GM12874 (cell line): ENCODE measurements at regions not wholly inside any gene's neighbourhood (a gene's known extent, or its start where the extent isn't known, plus 50 kb on each side); places are given as distances from the start of the nearest gene placed in this dataset.

Source experiments
- TF ChIP-seq, protein P1 (sequence below): IDR thresholded peaks from 2 replicates; pipeline ENCODE4 v1.5.1; 2011; ENCODE audit warnings: low read depth, mild to moderate bottlenecking, control low read depth, low read length, moderate library complexity; ENCODE audit not compliant: insufficient read depth

DNA sequence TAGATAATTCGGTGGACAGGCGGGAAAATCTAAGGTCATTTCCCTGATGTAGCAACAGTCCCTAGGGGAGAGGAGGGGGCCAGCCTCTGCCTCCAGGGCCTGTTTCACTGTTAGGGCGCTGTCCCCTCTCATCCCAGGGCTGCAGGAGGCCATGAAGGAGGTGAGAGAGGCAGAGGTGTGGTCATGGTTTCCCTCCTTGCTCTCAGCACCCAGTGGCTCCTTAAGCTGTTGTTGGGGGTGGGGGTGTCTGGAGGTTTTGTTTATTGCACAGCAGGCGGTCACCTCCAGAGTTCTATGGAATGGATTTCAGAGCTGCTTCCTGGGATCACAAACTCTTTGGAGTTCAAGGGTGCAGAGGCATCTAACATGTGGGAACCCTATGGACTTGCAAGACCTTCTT is 212.5 kb upstream of the RTL1 start:
- TF ChIP-seq, protein P1, sequence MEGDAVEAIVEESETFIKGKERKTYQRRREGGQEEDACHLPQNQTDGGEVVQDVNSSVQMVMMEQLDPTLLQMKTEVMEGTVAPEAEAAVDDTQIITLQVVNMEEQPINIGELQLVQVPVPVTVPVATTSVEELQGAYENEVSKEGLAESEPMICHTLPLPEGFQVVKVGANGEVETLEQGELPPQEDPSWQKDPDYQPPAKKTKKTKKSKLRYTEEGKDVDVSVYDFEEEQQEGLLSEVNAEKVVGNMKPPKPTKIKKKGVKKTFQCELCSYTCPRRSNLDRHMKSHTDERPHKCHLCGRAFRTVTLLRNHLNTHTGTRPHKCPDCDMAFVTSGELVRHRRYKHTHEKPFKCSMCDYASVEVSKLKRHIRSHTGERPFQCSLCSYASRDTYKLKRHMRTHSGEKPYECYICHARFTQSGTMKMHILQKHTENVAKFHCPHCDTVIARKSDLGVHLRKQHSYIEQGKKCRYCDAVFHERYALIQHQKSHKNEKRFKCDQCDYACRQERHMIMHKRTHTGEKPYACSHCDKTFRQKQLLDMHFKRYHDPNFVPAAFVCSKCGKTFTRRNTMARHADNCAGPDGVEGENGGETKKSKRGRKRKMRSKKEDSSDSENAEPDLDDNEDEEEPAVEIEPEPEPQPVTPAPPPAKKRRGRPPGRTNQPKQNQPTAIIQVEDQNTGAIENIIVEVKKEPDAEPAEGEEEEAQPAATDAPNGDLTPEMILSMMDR, result no peak

DNA sequence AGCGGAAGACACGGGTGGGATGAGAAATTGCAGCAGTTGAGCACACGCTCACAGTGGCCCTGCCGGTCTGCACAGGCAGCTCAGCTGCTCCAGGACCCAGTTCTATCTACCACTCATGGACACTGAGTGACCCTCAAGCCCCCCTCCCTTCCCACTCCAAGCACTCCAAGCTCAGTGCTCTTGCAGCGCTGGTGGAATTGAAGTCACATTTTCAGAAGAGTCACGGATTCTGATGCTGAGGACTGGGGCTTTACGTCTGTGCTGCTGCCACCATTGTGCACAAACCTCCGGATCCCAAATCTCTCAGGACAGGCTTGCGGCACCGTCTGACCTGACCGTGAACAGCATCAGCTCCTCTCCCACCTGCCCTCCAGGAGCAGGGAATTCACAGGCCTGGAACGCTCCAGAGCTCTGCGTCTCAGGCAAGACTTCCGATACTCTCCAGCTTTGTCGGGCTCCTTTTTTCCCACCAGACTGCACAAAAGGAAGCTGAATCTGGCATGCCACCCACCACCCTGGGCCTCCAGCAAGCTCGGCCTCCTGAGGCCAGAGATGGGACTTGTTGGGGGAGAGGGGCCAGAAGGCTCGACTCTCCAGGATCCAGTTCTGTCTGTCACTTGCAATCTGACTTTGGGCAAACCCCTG is 213.1 kb upstream of the RTL1 start:
- TF ChIP-seq, protein P1, result no peak

DNA sequence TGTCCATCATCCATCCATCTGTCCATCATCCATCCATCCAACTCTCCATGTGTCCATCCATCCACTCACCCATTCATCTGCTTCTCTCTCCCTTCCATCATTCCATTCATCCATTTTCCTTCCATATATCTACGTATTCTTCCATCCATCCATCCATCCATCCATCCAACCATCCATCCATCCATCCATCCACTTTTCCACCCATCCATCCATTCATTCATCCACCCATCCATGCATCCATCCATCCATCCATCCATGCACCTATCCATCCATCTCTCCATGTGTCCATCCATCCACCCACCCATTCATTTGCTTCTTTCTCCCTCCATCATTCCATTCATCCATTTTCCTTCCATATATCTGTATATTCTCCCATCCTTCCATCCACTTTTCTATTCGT is 214.0 kb upstream of the RTL1 start:
- TF ChIP-seq, protein P1, result no peak

DNA sequence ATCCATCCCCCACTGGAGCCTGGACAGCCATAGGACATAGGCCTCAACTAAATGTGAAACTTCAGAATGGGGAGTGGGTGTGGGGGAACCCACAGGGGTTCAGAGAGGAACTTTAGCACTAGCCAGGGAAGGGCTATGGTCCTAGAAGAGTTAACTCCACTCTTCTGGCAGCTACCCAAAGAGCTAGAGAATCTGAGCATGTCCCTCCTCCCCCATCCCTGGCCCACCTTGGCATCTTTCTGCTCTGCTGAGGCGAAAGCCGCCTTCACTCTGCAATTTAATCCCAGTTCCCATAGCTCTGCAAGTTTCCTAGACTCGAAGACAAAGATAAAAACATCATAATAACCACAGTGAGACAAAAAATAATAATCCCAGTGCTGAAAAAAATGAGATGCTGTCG is 214.7 kb upstream of the RTL1 start:
- TF ChIP-seq, protein P1, result no peak

DNA sequence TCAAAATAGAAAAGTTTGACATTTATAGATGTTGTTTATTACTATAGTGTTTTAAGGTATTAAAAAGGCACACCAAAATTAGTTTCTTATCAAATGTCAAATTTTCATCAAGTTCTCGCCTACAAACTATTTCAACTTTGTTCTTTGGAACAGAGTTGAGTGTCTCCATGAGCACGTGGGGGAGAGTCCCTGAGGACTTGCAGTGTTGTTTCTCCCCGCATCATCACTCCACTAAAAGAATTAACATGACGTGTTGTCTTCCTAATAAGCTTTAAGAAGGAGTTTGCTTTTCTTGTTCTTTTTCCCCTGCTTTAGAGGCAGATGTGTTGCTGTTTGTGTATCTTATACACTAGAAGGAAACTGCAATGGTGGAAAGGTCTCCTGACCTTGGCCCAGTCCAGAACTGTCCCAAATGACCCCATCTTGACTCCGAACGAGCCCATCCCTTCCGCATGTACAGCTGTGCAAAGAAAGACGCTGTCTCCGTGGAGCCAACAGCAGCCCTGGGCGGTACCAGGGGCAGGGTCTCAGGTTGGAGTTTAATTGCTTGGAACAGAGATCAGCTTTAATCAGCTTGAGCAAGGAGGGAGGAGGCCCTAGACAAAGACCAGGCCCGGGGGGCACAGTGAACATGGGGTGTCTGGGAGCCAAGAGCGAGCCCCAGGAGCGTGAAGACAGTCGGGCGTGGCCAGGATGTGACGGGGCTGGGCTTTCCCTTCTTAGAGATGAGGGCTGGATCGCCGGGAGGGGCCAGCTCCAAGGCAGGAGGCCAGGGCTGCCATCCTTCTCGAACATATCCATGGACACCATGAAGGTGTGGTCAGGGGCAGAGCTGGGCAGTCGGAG is 215.4 kb upstream of the RTL1 start:
- TF ChIP-seq, protein P1, result no peak

DNA sequence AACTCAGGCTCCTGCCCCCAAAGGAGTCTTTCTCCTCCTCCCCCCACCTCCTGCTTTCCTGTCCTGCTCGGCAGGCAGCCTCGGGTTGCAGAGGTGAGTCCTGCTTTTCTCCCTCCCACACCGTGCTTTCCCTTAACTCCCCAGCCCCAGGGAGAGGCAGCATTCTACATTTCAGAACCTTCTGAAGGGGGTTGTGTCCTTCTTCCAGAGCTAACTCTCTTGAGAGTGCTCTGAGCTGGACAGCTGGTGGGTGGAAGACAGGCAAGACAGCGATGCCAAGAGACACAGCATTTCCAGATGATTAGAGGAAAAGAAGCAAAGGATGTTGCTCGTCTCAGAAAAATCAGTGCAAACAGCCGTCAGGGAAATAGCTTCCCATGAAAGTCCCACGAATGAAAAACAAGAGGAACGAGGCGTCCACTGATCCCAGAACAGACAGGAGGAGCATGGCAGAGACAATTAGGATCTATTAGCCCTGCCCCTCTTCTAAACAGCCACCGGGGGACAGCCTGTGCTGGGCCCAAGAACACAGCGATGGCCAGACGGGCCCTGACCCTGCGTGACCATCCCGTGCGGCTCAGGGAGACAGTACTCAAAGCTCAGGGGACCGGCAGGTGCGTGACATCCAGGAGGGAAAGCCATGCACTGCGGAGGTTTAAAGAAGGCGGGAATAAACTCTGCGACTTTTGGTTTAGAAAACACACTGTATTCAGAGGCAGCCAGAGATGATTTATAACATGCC is 216.5 kb upstream of the RTL1 start:
- TF ChIP-seq, protein P1, result no peak
